HG02885 (cell line): ENCODE measurements at regions not wholly inside any gene's neighbourhood (a gene's known extent, or its start where the extent isn't known, plus 50 kb on each side); places are given as distances from the start of the nearest gene placed in this dataset.

Source experiments
- ATAC-seq: cut with Tn5 transposase; IDR thresholded peaks from one replicate; pipeline ENCODE4 v1.9.1; 2021; ENCODE audit warnings: mild to moderate bottlenecking; ENCODE audit not compliant: unreplicated experiment, poor library complexity

- ATAC-seq = no peak
Measured at GRCh38 chr4:188532751-188533150, 393.5 kb downstream of the TRIML1 start.

GRCh38 chr4:188534297-188534696 lies 395.1 kb downstream of the TRIML1 start:
- no peak for ATAC-seq

GRCh38 chr4:188534917-188535316 lies 395.7 kb downstream of the TRIML1 start:
- no peak for ATAC-seq

GRCh38 chr4:188536826-188537225 lies 397.6 kb downstream of the TRIML1 start:
- no peak for ATAC-seq

GRCh38 chr4:188550296-188550695 lies 411.1 kb downstream of the TRIML1 start:
- ATAC-seq = no peak

GRCh38 chr4:188551156-188551555 lies 411.9 kb downstream of the TRIML1 start:
- ATAC-seq = no peak

- no peak for ATAC-seq
Measured at GRCh38 chr4:188552741-188553275, 413.6 kb downstream of the TRIML1 start.

- no peak for ATAC-seq
Measured at GRCh38 chr4:188554413-188554812, 415.2 kb downstream of the TRIML1 start.

GRCh38 chr4:188573104-188573503 lies 433.9 kb downstream of the TRIML1 start:
- ATAC-seq = no peak

- ATAC-seq = no peak
Measured at GRCh38 chr4:188578657-188579056, 439.4 kb downstream of the TRIML1 start.

- ATAC-seq = no peak
Measured at GRCh38 chr4:188596021-188596420, 456.8 kb downstream of the TRIML1 start.

- ATAC-seq = no peak
Measured at GRCh38 chr4:188603646-188604045, 464.4 kb downstream of the TRIML1 start.

GRCh38 chr4:188606635-188607034 lies 467.4 kb downstream of the TRIML1 start:
- no peak for ATAC-seq

- ATAC-seq = no peak
Measured at GRCh38 chr4:188611143-188611542, 471.9 kb downstream of the TRIML1 start.

- ATAC-seq = no peak
Measured at GRCh38 chr4:188612659-188613058, 473.4 kb downstream of the TRIML1 start.

GRCh38 chr4:188613976-188614375 lies 474.7 kb downstream of the TRIML1 start:
- ATAC-seq = no peak

GRCh38 chr4:188619456-188620149 lies 480.4 kb downstream of the TRIML1 start:
- ATAC-seq = no peak

GRCh38 chr4:188620608-188621007 lies 481.4 kb downstream of the TRIML1 start:
- ATAC-seq = no peak

GRCh38 chr4:188623314-188623854 lies 484.1 kb downstream of the TRIML1 start:
- no peak for ATAC-seq

- no peak for ATAC-seq
Measured at GRCh38 chr4:188624370-188624769, 485.1 kb downstream of the TRIML1 start.

- ATAC-seq = no peak
Measured at GRCh38 chr4:188627892-188628291, 488.7 kb downstream of the TRIML1 start.

GRCh38 chr4:188639479-188640100 lies 500.3 kb downstream of the TRIML1 start:
- ATAC-seq = no peak
